ENCODE measurements at regions not wholly inside any gene's neighbourhood (a gene's known extent, or its start where the extent isn't known, plus 50 kb on each side); places are given as distances from the start of the nearest gene placed in this dataset.

DNA sequence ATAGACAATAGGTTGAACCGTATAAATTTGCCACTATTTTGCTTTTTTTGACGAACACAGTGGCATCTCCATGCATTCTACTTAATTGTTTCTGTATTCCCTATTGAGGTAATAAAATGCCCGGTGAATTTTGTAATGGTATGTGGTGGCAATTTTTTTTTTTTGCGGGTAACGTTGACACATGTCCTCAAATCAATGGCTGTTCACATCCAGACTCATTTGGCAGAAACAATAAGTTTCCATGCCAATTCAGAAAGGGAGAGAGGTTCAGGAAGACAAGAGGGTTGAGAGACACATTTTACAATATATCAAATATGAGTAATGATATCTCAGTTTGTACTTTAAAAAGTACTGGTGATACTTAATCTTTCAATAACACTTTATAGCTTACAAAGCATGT, 463.9 kb downstream of the WDR72 start:
- intact Hi-C loops (cut with micrococcal nuclease): no loop called here
- POLR2A ChIA-PET: no interaction called here
- Histone ChIP-seq H3K4me3 (no peak overlapping the region), H3K27ac (ENCODE audit: extremely low read depth, low read depth, low read length) (no peak overlapping the region), H3K9me1 (ENCODE audit: control insufficient read depth, insufficient read depth, low read length) (no peaks in the 10 kb centered on the region), H3K79me2 (ENCODE audit: control insufficient read depth, insufficient read depth, low read length) (no peaks in the 10 kb centered on the region), H4K20me1 (replicated peaks; ENCODE audit: control insufficient read depth, insufficient read depth, low read length) (no peaks in the 10 kb centered on the region), H3K4me2 (ENCODE audit: insufficient read depth, low read length) (no peak overlapping the region), H3K4me1 (replicated peaks in 1 of 2; ENCODE audit: control insufficient read depth in 2 of 2, insufficient read depth in 2 of 2, low read length in 2 of 2) (no peaks in the 10 kb centered on the region), H3K9ac (ENCODE audit: insufficient read depth in 1 of 2, low read depth in 2 of 2, low read length in 2 of 2) (no peak overlapping the region), H2AFZ (ENCODE audit: low read depth, low read length) (no peak overlapping the region), H3K9me3 (replicated peaks; ENCODE audit: control insufficient read depth, insufficient read depth, low read depth, low read length) (no peaks in the 10 kb centered on the region; the same call in 1 of the 2 replicates), H3K27me3 (ENCODE audit: control insufficient read depth in 2 of 2, insufficient read depth in 2 of 2, low read length in 2 of 2) (no peaks in the 10 kb centered on the region), H3K36me3 (ENCODE audit: control insufficient read depth, insufficient read depth, low read length) (no peaks in the 10 kb centered on the region)
- no TSS peak for BruUV-seq (replicated peaks)
- CTCF ChIA-PET (ENCODE audit: low intra/inter-chr PET ratio): no interaction called here
- TF ChIP-seq EP300 (IDR thresholded peaks at IDR 0.05; ENCODE audit: low read length) (no peak), PHF8 (IDR thresholded peaks at IDR 0.05; ENCODE audit: borderline replicate concordance, low read length) (no peak), CBX5 (IDR thresholded peaks at IDR 0.05; ENCODE audit: borderline replicate concordance, low read depth) (no peak), SMC3 (conservative IDR thresholded peaks at IDR 0.05; ENCODE audit: insufficient read depth, low read depth, low read length) (no peak), NR1H2 (CRISPR knock-in tag; IDR thresholded peaks at IDR 0.05) (no peak), RNF2 (IDR thresholded peaks at IDR 0.05) (no peak), BHLHE40 (IDR thresholded peaks at IDR 0.05; ENCODE audit: low read length) (no peak), SMAD4 (CRISPR knock-in tag; conservative IDR thresholded peaks at IDR 0.05) (no peak), ETV5 (CRISPR knock-in tag; IDR thresholded peaks at IDR 0.05; ENCODE audit: low read depth) (no peak), MAFF (IDR thresholded peaks at IDR 0.05; ENCODE audit: low read length) (no peak), MAFK (IDR thresholded peaks at IDR 0.05; ENCODE audit: low read length) (no peak)
- TF ChIP-seq, protein P1, sequence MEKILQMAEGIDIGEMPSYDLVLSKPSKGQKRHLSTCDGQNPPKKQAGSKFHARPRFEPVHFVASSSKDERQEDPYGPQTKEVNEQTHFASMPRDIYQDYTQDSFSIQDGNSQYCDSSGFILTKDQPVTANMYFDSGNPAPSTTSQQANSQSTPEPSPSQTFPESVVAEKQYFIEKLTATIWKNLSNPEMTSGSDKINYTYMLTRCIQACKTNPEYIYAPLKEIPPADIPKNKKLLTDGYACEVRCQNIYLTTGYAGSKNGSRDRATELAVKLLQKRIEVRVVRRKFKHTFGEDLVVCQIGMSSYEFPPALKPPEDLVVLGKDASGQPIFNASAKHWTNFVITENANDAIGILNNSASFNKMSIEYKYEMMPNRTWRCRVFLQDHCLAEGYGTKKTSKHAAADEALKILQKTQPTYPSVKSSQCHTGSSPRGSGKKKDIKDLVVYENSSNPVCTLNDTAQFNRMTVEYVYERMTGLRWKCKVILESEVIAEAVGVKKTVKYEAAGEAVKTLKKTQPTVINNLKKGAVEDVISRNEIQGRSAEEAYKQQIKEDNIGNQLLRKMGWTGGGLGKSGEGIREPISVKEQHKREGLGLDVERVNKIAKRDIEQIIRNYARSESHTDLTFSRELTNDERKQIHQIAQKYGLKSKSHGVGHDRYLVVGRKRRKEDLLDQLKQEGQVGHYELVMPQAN (IDR thresholded peaks at IDR 0.05; ENCODE audit: borderline replicate concordance): no peak
- ATAC-seq (no peak), FAIRE-seq (no peak), DNase-seq (ENCODE audit: extremely low read depth in 1 of 4, low spot score in 3 of 4) (no peak)
- WGBS (ENCODE audit: insufficient coverage, low coverage, missing lambda C conversion rate): 0% methylated on average over 5 of the region's 5 CpGs
- in situ Hi-C loops (cut with MboI): no loop called here
